NCI-H1417 (cell line): ENCODE measurements at regions not wholly inside any gene's neighbourhood (a gene's known extent, or its start where the extent isn't known, plus 50 kb on each side); places are given as distances from the start of the nearest gene placed in this dataset.

Experiments
- DNase-seq, 3 experiments: peaks; one replicate each; lab custom pipeline; 2025; lab: John Stamatoyannopoulos, UW

- DNase-seq: no peak
Observed at GRCh38 chr2:116319935-116320334, 1494.6 kb upstream of the DDX18 start.

- DNase-seq: no peak
Observed at GRCh38 chr2:116329280-116329679, 1485.2 kb upstream of the DDX18 start.

- DNase-seq: no peak
Observed at GRCh38 chr2:116340690-116341089, 1473.8 kb upstream of the DDX18 start.

- DNase-seq: no peak
Observed at GRCh38 chr2:116366212-116366611, 1448.3 kb upstream of the DDX18 start.

- DNase-seq: no peak
Observed at GRCh38 chr2:116378786-116379185, 1435.7 kb upstream of the DDX18 start.

DNA sequence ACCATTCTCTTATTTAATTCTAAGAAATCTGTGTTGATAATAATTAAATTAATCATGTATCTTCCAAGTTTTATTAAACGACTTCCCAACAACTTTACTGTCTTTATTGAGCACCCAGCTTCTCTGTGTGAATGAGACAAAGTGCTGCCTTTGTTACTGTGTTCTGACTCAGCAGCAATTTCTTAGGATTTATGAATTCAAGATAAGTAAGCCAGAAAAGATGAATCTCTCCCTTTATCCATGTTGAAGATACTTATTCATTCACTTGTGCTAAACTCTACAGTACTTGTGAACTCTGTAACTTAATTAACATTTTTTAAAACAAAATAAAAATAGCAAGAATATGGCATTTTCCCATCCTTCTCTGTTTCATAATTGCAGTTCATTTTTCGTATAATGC is 1403.3 kb upstream of the DDX18 start:
- no peak for DNase-seq

DNA sequence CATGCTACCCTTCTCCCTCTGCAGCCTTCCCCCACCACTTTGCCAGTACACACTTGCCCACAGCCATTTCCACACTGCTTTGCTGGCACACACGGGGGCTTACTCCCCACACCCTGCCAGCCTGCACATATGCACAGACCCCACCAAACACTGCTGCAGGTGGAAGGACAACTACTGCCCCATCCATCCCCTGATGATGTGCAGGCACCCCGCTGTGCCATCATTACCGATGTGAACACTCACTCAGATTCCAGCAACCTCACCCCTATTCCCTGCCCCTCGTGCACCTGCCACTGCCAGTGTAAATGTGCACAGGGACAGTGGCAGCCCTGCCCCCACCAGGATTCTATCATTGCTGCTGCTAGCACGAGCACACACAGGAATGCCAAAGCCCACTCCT is 1400.8 kb upstream of the DDX18 start:
- no peak for DNase-seq

GRCh38 chr2:116416731-116417377 is 1397.6 kb upstream of the DDX18 start:
- no peak for DNase-seq

- no peak for DNase-seq
Observed at GRCh38 chr2:116435648-116436047, 1378.8 kb upstream of the DDX18 start.

- DNase-seq: no peak
Observed at GRCh38 chr2:116440104-116440653, 1374.3 kb upstream of the DDX18 start.

- no peak for DNase-seq
Observed at GRCh38 chr2:116442418-116442817, 1372.1 kb upstream of the DDX18 start.

- no peak for DNase-seq
Observed at GRCh38 chr2:116444256-116444872, 1370.1 kb upstream of the DDX18 start.

DNA sequence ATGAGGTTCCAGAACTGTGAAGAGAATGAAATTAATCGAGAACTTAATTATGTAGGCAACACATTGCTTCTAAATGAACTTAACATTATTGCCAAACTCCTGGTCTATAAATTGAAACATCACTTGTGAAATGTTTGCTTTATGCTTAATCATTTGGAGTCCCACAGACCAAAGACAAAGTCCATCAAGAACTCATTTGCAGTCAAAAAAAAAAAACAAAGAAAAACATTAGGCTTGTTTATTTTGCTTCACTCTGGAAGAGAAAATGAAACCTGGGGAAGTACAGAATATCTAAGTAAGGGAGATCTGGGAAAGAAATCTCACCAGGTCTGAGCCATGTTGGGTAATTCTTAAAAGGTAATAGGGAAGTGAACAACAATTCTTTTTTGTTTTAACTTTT is 1363.5 kb upstream of the DDX18 start:
- no peak for DNase-seq

DNA sequence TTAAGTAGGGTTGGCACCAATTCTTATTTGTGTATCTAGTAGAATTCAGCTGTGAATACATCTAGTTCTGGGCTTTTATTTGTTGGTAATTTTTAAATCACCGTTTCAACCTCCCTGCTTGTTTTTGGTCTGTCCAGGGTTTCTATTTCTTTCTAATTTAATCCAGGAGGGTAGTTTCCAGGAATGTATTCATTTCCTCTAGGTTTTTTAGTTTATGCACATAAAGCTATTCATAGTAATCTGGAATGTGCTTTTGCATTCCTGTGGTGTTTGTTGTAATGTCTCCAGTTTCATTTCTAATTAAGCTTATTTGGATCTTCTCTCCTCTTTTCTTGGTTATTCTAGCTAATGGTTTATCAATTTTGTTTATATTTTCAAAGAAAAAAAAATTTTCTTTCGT is 1361.8 kb upstream of the DDX18 start:
- DNase-seq: no peak

- DNase-seq: no peak
Observed at GRCh38 chr2:116456429-116456828, 1358.1 kb upstream of the DDX18 start.

DNA sequence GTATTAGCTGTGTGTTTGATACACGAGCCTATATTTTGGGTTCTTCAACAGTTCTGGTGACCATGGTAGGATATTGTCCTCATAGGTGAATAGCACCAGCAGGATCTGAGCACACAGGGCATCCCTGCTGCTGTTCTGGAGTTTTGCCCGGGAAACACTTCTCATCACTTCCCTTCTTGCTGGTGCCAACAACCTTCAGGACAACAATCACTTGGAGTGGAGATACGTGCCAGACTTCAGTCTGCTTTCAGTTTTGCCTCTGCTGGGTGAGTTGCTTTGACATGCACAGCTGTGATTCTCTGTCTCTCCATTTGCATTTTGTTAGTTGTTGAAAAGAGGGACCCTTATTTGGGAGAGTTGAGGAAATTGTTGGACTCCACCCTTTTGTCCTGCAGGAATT is 1347.2 kb upstream of the DDX18 start:
- peak in 1 of 3 experiments; percentile 3 for DNase-seq

DNA sequence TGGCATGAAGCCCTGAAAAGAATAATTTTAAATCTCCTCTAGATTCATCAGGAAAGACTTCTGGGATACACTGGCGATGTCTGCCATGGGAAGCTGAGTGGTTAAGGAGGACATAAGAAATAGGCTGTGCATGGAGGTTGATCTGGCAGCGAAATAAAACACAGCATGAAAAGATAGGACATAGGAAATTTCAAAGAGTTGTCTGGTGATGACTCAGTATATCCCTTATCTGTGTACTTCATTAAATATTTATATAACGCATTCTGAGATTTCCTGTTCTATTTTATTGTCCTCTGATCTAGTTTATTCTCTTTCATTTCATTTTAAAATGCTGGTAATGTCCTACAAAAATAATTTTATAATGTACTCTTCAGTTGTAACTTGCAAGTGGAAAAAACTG is 1337.3 kb upstream of the DDX18 start:
- DNase-seq: no peak

DNA sequence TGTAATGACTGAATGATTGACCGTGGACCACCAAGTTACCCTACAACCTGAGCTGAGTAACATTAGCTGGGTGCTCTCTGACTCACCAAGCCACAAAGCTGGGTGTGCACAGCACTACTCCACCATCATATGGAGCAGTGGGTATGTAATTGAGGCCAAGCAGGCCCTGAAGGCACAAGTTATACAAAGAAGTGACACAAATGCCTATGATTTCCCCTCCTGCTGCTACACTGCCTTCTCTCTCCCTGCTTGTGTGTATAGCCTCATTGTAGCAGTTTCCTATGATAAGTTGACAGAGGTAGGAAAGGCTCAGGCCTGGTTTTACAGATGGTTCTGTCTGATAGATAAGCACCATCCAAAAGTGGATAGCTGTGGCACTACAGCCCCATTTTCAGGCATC is 1327.2 kb upstream of the DDX18 start:
- DNase-seq: no peak

DNA sequence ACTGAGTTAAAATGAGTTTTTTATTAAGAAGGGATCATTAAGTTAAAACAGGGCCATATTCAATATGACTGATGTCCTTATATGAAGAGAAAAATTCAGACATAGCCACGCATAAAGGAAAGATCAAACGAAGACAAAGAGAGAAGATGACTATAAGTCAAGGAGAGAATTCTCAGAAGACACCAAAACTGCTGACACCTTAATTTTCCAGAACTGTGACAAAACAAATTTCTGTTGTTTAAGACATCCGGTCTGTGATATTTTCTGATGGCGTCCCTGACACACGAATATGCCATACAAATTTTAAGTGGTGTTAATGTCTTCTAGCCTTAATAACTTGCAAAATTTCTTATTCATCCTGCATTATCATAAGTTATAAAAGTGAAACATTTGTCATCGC is 1325.2 kb upstream of the DDX18 start:
- no peak for DNase-seq

- DNase-seq: no peak
Observed at GRCh38 chr2:116489944-116490343, 1324.5 kb upstream of the DDX18 start.

DNA sequence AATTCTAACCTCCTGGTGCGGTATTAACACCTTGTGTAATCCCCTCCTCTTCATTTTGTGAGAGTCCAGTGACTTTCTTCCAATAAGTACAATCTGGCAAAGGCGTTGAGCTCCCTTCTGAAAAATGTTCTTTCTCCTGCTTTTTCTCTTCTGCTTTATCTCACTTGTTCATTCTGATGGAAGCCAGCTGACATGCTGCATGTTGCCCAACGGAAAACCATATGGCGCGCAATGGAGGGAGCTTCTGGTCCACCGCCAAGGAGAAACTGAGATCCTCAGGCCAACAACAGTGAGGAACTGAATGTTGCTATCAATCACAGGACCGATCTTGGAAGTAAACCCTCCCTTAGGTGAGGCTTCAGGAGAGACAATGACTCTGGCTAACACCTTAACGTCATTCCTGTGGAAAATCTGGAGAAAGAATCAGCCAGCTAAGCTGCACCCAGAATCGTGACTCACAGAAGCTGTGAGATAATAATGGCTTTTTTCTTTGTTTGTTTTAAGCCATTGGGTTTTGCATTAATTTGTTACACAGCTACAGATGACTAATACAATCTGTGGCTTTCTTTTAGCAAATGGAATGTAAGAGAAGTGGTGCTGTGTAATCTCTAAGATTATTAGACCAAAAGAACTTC is 1323.9 kb upstream of the DDX18 start:
- DNase-seq: no peak

DNA sequence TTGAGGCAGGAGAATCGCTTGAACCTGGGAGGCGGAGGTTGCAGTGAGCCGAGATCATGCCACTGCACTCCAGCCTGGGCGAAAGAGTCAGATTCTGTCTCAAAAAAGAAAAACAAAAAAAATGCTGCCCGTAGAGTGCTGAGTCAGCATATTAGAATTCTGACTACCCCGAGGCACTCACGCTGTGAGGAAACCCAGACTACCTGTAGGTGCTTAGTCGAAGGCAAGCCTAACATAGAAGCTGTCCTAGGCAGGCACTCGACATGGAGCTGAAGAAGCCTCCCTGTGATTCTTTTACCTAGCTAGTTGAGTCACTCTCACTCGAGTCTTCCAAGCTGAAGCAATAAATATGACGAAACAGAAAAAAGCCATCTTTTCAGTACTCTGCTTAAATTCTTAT is 1323.2 kb upstream of the DDX18 start:
- DNase-seq: no peak

DNA sequence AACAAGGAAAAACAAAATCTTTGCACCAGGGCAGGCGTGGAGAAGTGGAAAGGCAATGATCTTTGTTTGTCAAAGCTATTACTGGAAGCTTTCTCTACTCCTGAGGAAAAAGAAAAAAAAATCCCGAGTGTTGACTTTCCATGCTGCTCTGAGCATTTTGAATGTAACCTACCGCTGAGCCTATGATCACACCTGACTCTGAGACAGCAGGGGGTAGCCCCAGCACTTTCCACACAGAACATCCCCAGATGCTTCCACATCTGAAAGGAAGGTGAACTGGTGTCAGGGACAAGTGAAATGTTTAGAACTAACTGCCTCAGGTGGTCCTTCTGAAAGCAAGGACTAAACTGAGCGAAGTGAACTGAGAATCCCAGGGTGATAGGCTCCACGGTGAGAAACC is 1315.1 kb upstream of the DDX18 start:
- DNase-seq: peak in 2 of 3 experiments; percentile 67 to 85
